K562 (cell line): ENCODE measurements at regions not wholly inside any gene's neighbourhood (a gene's known extent, or its start where the extent isn't known, plus 50 kb on each side); places are given as distances from the start of the nearest gene placed in this dataset.

ENCODE experiments used
- ATAC-seq: fragments of 200-7000 bp; cut with Tn5 transposase; 3 replicates; pipeline ENCODE4 v1.9.1; 2020; ENCODE audit warnings: moderate library complexity
- BruUV-seq: library from RNA; stranded (reverse); fragments of 400-500 nt; replicated peaks from 2 replicates; lab custom pipeline; 2021; lab: Mats Ljungman, UMichigan
- CTCF ChIA-PET: fragments of 300-600 bp; formaldehyde crosslinking; extraction: SDS; loops from one replicate; lab custom pipeline; 2021; ENCODE audit warnings: low intra/inter-chr PET ratio; lab: Yijun Ruan, JAX
- POLR2A ChIA-PET: fragments of 300-600, 350-650 bp; sonication (Branson Sonifier 250); formaldehyde crosslinking; extraction: SDS; loops from one replicate; lab custom pipeline; 2021; ENCODE audit warnings: antibody characterized with exemption, inconsistent platforms; lab: Yijun Ruan, JAX
- DNase-seq, 4 experiments: peaks; one replicate each; pipeline versions ENCODE4 v3.0.0 to v3.0.0-alpha.2; 2011 to 2018; ENCODE audit warnings: low spot score in 3 of 4, mixed read lengths in 3 of 4; ENCODE audit errors: extremely low read depth in 1 of 4
- FAIRE-seq: peaks from 2 replicates; lab custom pipeline; 2011; peaks lifted over from hg19 to GRCh38; lab: Jason Lieb, UNC
- H2AFZ ChIP-seq: 2 replicates; pipeline ENCODE4 v1.6.0; 2011; ENCODE audit warnings: low read depth, low read length, control low read depth, inconsistent platforms
- H3K27ac ChIP-seq: fragments of 200-600 bp; 3 replicates; pipeline ENCODE4 v1.8.0; 2011; ENCODE audit warnings: low read depth, mild to moderate bottlenecking, control low read depth, inconsistent platforms, low read length, moderate library complexity, mixed read lengths; ENCODE audit errors: extremely low read depth
- H3K27me3 ChIP-seq, 2 experiments: fragments of 300-600 bp in 1 of 2; 2 replicates in 1 of 2; 3 replicates in 1 of 2; pipeline versions ENCODE4 v1.6.0 to v1.8.0; 2011; ENCODE audit warnings: inconsistent platforms in 2 of 2, low read length in 2 of 2, mild to moderate bottlenecking in 1 of 2, mixed read lengths in 1 of 2, moderate library complexity in 1 of 2; ENCODE audit not compliant: control insufficient read depth in 2 of 2, insufficient read depth in 2 of 2
- H3K36me3 ChIP-seq: fragments of 300-600 bp; 3 replicates; pipeline ENCODE4 v1.8.0; 2011; ENCODE audit warnings: mild to moderate bottlenecking, low read length, inconsistent platforms; ENCODE audit not compliant: control insufficient read depth, insufficient read depth
- H3K4me1 ChIP-seq, 2 experiments: fragments of 200-600 bp in 1 of 2; replicated peaks in 1 of 2; 2 replicates in 1 of 2; 3 replicates in 1 of 2; pipeline versions ENCODE4 v1.5.1 to v1.8.0; 2011; ENCODE audit warnings: inconsistent platforms in 2 of 2, low read length in 2 of 2, mild to moderate bottlenecking in 1 of 2, mixed read lengths in 1 of 2, moderate library complexity in 1 of 2; ENCODE audit not compliant: control insufficient read depth in 2 of 2, insufficient read depth in 2 of 2
- H3K4me2 ChIP-seq: 2 replicates; pipeline ENCODE4 v1.6.1; 2011; ENCODE audit warnings: low read length, control low read depth, inconsistent platforms, mixed read lengths; ENCODE audit not compliant: insufficient read depth
- H3K4me3 ChIP-seq: fragments of 200-600 bp; sonication (generic), shearing (Covaris generic); 2 replicates; pipeline ENCODE4 v1.5.1; 2016; ENCODE audit warnings: control low read depth, inconsistent platforms
- H3K79me2 ChIP-seq: fragments of 200-600 bp; 3 replicates; pipeline ENCODE4 v1.8.0; 2011; ENCODE audit warnings: low read length, inconsistent platforms; ENCODE audit not compliant: control insufficient read depth, insufficient read depth
- H3K9ac ChIP-seq, 2 experiments: 2 replicates each; pipeline versions ENCODE4 v1.6.0 to v1.6.1; 2011; ENCODE audit warnings: low read depth in 2 of 2, low read length in 2 of 2, control low read depth in 1 of 2, inconsistent platforms in 1 of 2, mild to moderate bottlenecking in 1 of 2, mixed read lengths in 1 of 2; ENCODE audit not compliant: insufficient read depth in 1 of 2
- H3K9me1 ChIP-seq: one replicate; pipeline ENCODE4 v1.6.0; 2011; ENCODE audit warnings: inconsistent platforms, mild to moderate bottlenecking, low read length, moderate library complexity; ENCODE audit not compliant: control insufficient read depth, insufficient read depth
- H3K9me3 ChIP-seq: replicated peaks from 2 replicates; pipeline ENCODE4 v1.5.1; 2011; ENCODE audit warnings: low read depth, low read length, inconsistent platforms; ENCODE audit not compliant: control insufficient read depth, insufficient read depth
- H4K20me1 ChIP-seq: replicated peaks from 2 replicates; pipeline ENCODE4 v1.6.1; 2011; ENCODE audit warnings: low read length, inconsistent platforms, mixed read lengths; ENCODE audit not compliant: control insufficient read depth, insufficient read depth
- ARID2 ChIP-seq: fragments of 450-650 bp; IDR thresholded peaks from 2 replicates; pipeline ENCODE4 v1.6.1; 2017; ENCODE audit warnings: antibody characterized with exemption, mild to moderate bottlenecking
- ATF7 ChIP-seq: fragments of 450-650 bp; IDR thresholded peaks from 2 replicates; pipeline ENCODE4 v1.7.1; 2014; ENCODE audit warnings: mild to moderate bottlenecking, moderate library complexity
- ELF1 ChIP-seq: fragments of 200-800 bp; sonication (Bioruptor generic); IDR thresholded peaks from 2 replicates; pipeline ENCODE4 v1.6.1; 2016; ENCODE audit warnings: missing genetic modification characterization, missing compliant biosample characterization
- FOXJ3 ChIP-seq: sonication (generic); formaldehyde crosslinking; IDR thresholded peaks from 2 replicates; pipeline ENCODE4 v1.4.0; 2020; ENCODE audit warnings: mild to moderate bottlenecking, missing genetic modification reagents
- GTF2F1 ChIP-seq: IDR thresholded peaks from 2 replicates; pipeline ENCODE4 v1.6.1; 2011; ENCODE audit warnings: low read depth, low read length, improper control_type of control experiment
- HCFC1 ChIP-seq: IDR thresholded peaks from 2 replicates; pipeline ENCODE4 v1.6.1; 2012; ENCODE audit warnings: low read depth, low read length, improper control_type of control experiment
- LCOR ChIP-seq: sonication (generic); formaldehyde crosslinking; IDR thresholded peaks from 2 replicates; pipeline ENCODE4 v1.8.0; 2022; ENCODE audit warnings: mild to moderate bottlenecking, missing genetic modification reagents
- NELFE ChIP-seq: IDR thresholded peaks from 2 replicates; pipeline ENCODE4 v1.6.1; 2011; ENCODE audit warnings: mild to moderate bottlenecking; ENCODE audit not compliant: insufficient read depth, insufficient read length
- RAD21 ChIP-seq, 2 experiments: fragments of 250-450 bp in 1 of 2; fragments of 450-650 bp in 1 of 2; sonication (Bioruptor Pico) in 1 of 2; formaldehyde crosslinking in 1 of 2; IDR thresholded peaks in 1 of 2; conservative IDR thresholded peaks in 1 of 2; 2 replicates each; pipeline versions ENCODE4 v1.4.0 to v1.8.0; 2020 to 2022; ENCODE audit warnings: mild to moderate bottlenecking in 2 of 2, moderate library complexity in 1 of 2
- TGIF2 ChIP-seq: sonication (generic); formaldehyde crosslinking; IDR thresholded peaks from 2 replicates; pipeline ENCODE4 v1.8.1; 2022; ENCODE audit warnings: mild to moderate bottlenecking, missing genetic modification reagents, moderate library complexity
- ZNF239 ChIP-seq: fragments of 250-450 bp; sonication (Bioruptor Pico); IDR thresholded peaks from 2 replicates; pipeline ENCODE4 v1.4.0; 2020; ENCODE audit warnings: mild to moderate bottlenecking
- ZNF431 ChIP-seq: sonication (generic); formaldehyde crosslinking; IDR thresholded peaks from 2 replicates; pipeline ENCODE4 v1.8.0; 2022; ENCODE audit warnings: mild to moderate bottlenecking, missing genetic modification reagents
- ZNF778 ChIP-seq: fragments of 450-650 bp; formaldehyde crosslinking; IDR thresholded peaks from 2 replicates; pipeline ENCODE4 v1.4.0; 2020; ENCODE audit warnings: mild to moderate bottlenecking, moderate library complexity
- WGBS: fragments of 100-300 bp; shearing (Covaris generic); methylation state at CpG from one replicate; pipeline ENCODE4 v1.1.6; 2016; ENCODE audit warnings: low coverage, mixed read lengths; ENCODE audit not compliant: insufficient coverage; ENCODE audit errors: missing lambda C conversion rate; 5-methylcytosine and 5-hydroxymethylcytosine counted together
- in situ Hi-C: fragments of 300-500 bp; cut with MboI; formaldehyde crosslinking; loops from 4 replicates; pipeline ENCODE4 v1.15.0; 2018; ENCODE audit warnings: inconsistent platforms, mixed read lengths
- intact Hi-C: fragments of 100-400 bp; cut with micrococcal nuclease; formaldehyde crosslinking; loops from 2 replicates; pipeline ENCODE4 v1.14.2; 2022
- TF ChIP-seq, protein P1 (sequence below): sonication (generic); formaldehyde crosslinking; IDR thresholded peaks from 2 replicates; pipeline ENCODE4 v1.8.1; 2023; ENCODE audit warnings: mild to moderate bottlenecking, missing genetic modification reagents, moderate library complexity
- TF ChIP-seq, protein P2 (sequence below): fragments of 250-450 bp; sonication (Bioruptor Pico); IDR thresholded peaks from 2 replicates; pipeline ENCODE4 v1.9.0; 2021; ENCODE audit warnings: mild to moderate bottlenecking
- TF ChIP-seq, protein P3 (sequence below): fragments of 250-450 bp; sonication (Bioruptor Pico); IDR thresholded peaks from 2 replicates; pipeline ENCODE4 v1.5.0; 2022; ENCODE audit warnings: mild to moderate bottlenecking
- TF ChIP-seq, protein P4 (sequence below): sonication (generic); formaldehyde crosslinking; IDR thresholded peaks from 2 replicates; pipeline ENCODE4 v1.8.0; 2023; ENCODE audit warnings: mild to moderate bottlenecking, missing genetic modification reagents
- TF ChIP-seq, protein P5 (sequence below): fragments of 450-650 bp; formaldehyde crosslinking; IDR thresholded peaks from 2 replicates; pipeline ENCODE4 v1.4.0; 2020; ENCODE audit warnings: mild to moderate bottlenecking, mixed read lengths

DNA sequence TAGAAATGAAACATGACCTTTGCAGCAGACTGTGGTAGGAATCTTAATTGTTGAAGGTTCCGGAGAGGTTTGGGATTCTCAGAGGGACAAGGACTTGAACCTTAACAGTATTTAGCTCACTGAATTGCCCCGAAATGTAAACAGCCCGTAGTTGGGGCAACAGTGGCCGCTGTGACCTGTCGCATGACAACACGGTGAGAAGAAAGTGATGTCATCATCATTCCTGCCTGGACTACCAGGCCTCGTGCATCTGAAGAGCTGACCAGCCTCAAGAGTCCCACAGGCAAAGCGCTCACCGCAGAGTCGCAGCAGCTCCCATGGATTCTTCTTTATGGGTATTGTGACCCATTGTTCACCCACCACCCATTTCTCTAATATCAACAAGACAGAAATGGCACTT, 250.6 kb downstream of the KLF6 start:
- no peak for FAIRE-seq
- H3K79me2 ChIP-seq, result no peaks in the 10 kb centered on the region
- TF ChIP-seq HCFC1, result no peak
- TF ChIP-seq, protein P1, sequence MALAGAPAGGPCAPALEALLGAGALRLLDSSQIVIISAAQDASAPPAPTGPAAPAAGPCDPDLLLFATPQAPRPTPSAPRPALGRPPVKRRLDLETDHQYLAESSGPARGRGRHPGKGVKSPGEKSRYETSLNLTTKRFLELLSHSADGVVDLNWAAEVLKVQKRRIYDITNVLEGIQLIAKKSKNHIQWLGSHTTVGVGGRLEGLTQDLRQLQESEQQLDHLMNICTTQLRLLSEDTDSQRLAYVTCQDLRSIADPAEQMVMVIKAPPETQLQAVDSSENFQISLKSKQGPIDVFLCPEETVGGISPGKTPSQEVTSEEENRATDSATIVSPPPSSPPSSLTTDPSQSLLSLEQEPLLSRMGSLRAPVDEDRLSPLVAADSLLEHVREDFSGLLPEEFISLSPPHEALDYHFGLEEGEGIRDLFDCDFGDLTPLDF (CRISPR knock-in tag), result no peak
- no peak for TF ChIP-seq GTF2F1
- TF ChIP-seq TGIF2 (CRISPR knock-in tag), result no peak
- TF ChIP-seq, protein P2, sequence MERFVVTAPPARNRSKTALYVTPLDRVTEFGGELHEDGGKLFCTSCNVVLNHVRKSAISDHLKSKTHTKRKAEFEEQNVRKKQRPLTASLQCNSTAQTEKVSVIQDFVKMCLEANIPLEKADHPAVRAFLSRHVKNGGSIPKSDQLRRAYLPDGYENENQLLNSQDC, result no peak
- no peak for TF ChIP-seq ZNF431 (CRISPR knock-in tag)
- TF ChIP-seq ATF7, result peak; percentile 82
- TF ChIP-seq ARID2, result no peak
- no peak for TF ChIP-seq LCOR
- TF ChIP-seq, protein P3, sequence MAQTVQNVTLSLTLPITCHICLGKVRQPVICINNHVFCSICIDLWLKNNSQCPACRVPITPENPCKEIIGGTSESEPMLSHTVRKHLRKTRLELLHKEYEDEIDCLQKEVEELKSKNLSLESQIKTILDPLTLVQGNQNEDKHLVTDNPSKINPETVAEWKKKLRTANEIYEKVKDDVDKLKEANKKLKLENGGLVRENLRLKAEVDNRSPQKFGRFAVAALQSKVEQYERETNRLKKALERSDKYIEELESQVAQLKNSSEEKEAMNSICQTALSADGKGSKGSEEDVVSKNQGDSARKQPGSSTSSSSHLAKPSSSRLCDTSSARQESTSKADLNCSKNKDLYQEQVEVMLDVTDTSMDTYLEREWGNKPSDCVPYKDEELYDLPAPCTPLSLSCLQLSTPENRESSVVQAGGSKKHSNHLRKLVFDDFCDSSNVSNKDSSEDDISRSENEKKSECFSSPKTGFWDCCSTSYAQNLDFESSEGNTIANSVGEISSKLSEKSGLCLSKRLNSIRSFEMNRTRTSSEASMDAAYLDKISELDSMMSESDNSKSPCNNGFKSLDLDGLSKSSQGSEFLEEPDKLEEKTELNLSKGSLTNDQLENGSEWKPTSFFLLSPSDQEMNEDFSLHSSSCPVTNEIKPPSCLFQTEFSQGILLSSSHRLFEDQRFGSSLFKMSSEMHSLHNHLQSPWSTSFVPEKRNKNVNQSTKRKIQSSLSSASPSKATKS, result no peak
- TF ChIP-seq, protein P4, sequence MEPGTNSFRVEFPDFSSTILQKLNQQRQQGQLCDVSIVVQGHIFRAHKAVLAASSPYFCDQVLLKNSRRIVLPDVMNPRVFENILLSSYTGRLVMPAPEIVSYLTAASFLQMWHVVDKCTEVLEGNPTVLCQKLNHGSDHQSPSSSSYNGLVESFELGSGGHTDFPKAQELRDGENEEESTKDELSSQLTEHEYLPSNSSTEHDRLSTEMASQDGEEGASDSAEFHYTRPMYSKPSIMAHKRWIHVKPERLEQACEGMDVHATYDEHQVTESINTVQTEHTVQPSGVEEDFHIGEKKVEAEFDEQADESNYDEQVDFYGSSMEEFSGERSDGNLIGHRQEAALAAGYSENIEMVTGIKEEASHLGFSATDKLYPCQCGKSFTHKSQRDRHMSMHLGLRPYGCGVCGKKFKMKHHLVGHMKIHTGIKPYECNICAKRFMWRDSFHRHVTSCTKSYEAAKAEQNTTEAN (CRISPR knock-in tag), result no peak
- TF ChIP-seq, protein P5, sequence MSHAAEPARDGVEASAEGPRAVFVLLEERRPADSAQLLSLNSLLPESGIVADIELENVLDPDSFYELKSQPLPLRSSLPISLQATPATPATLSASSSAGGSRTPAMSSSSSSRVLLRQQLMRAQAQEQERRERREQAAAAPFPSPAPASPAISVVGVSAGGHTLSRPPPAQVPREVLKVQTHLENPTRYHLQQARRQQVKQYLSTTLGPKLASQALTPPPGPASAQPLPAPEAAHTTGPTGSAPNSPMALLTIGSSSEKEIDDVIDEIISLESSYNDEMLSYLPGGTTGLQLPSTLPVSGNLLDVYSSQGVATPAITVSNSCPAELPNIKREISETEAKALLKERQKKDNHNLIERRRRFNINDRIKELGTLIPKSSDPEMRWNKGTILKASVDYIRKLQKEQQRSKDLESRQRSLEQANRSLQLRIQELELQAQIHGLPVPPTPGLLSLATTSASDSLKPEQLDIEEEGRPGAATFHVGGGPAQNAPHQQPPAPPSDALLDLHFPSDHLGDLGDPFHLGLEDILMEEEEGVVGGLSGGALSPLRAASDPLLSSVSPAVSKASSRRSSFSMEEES (CRISPR knock-in tag), result no peak
- no peak for TF ChIP-seq ELF1
- no peak for TF ChIP-seq ZNF778 (CRISPR knock-in tag)
- no peak for TF ChIP-seq RAD21 (CRISPR knock-in tag; conservative IDR thresholded peaks at IDR 0.05 in 1 of 2, IDR thresholded peaks at IDR 0.05 in 1 of 2)
- no peak for TF ChIP-seq NELFE
- TF ChIP-seq FOXJ3, result no peak
- TF ChIP-seq ZNF239, result no peak

More for the DNA sequence above, 250.6 kb downstream of the KLF6 start:
- no peaks in the 10 kb centered on the region for H4K20me1 ChIP-seq
- CTCF ChIA-PET, result no interaction called here
- 31% methylated on average over 10 of the region's 10 CpGs for WGBS
- ATAC-seq (no peak), DNase-seq (no peak)
- peaks cover 4 to 35% of the 10 kb centered on the region in 2 experiments; a peak in 4 of 5 replicates for H3K27me3 ChIP-seq
- no peak overlapping the region for H3K27ac ChIP-seq
- no peaks in the 10 kb centered on the region for H3K9me1 ChIP-seq
- no peak overlapping the region for H3K9ac ChIP-seq
- in situ Hi-C loops, result no loop called here
- intact Hi-C loops, result no loop called here
- H2AFZ ChIP-seq, result no peak overlapping the region
- no peak overlapping the region for H3K4me3 ChIP-seq
- no peaks in the 10 kb centered on the region for H3K9me3 ChIP-seq
- no peak overlapping the region for H3K4me2 ChIP-seq
- POLR2A ChIA-PET, result interaction anchor here (1.0 kb wide), 1 partner anchor 251 kb away, joined by 3 read pairs; the partner anchor contains the start of gene KLF6
- H3K36me3 ChIP-seq, result no peaks in the 10 kb centered on the region
- peaks cover 3 to 5% of the 10 kb centered on the region in 2 experiments; a peak in 4 of 5 replicates for H3K4me1 ChIP-seq
- no TSS peak for BruUV-seq
